Ectodermal cell (in vitro differentiated cells): ENCODE measurements at regions not wholly inside any gene's neighbourhood (a gene's known extent, or its start where the extent isn't known, plus 50 kb on each side); places are given as distances from the start of the nearest gene placed in this dataset.

Source experiments
- H3K27ac ChIP-seq: 2 replicates; pipeline ENCODE4 v1.7.0; 2013; ENCODE audit warnings: mild to moderate bottlenecking, low read depth, low read length; ENCODE audit not compliant: insufficient read depth, poor library complexity, severe bottlenecking
- H3K27me3 ChIP-seq: 2 replicates; pipeline ENCODE4 v1.7.0; 2013; ENCODE audit warnings: mild to moderate bottlenecking, low read length; ENCODE audit not compliant: insufficient read depth, control insufficient read depth, poor library complexity, severe bottlenecking
- H3K36me3 ChIP-seq: one replicate; pipeline ENCODE4 v1.7.0; 2013; ENCODE audit warnings: low read length; ENCODE audit not compliant: control insufficient read depth, insufficient read depth
- H3K4me1 ChIP-seq: one replicate; pipeline ENCODE4 v1.7.0; 2013; ENCODE audit warnings: low read length; ENCODE audit not compliant: control insufficient read depth, insufficient read depth
- H3K4me3 ChIP-seq: 2 replicates; pipeline ENCODE4 v1.7.0; 2013; ENCODE audit warnings: low read depth, low read length, control low read depth; ENCODE audit not compliant: insufficient read depth
- H3K9me3 ChIP-seq: 2 replicates; pipeline ENCODE4 v1.7.0; 2013; ENCODE audit warnings: mild to moderate bottlenecking, low read length, moderate library complexity; ENCODE audit not compliant: control insufficient read depth
- WGBS, 2 experiments: methylation state at CpG; one replicate each; pipeline ENCODE4 v1.1.7; 2013; ENCODE audit warnings: missing lambda C conversion rate in 2 of 2; 5-methylcytosine and 5-hydroxymethylcytosine counted together

DNA sequence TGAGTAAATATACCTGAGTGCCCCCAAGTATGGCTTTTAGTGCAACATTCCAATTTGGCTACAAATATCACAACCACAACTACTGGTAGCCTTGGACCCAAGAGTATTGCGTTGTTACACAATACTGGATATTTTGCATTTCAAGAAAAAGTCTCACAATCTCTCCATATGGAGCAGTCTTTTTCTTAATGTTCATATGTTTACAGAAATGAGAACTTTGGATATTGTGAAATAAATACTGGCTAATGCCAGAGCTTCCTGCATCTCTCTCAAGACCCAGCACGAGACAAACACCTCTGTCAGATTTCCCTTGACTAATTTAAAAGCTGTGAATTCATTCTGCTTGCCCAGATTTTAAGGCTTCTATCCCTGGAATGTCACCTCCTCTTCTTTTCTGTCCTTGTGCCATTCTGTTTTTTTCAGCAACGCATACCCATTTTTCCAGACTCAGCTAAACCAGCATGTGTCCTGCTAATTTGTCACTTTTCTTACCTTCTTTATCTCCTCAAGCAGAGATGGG is 136.2 kb upstream of the BACE2 start:
- H3K27me3 ChIP-seq: no peaks in the 10 kb centered on the region
- no peaks in the 10 kb centered on the region for H3K4me1 ChIP-seq
- 93 to 96% methylated on average over 3 of the region's 3 CpGs for WGBS, 2 experiments
- no peaks in the 10 kb centered on the region for H3K36me3 ChIP-seq
- H3K9me3 ChIP-seq: no peaks in the 10 kb centered on the region
- no peak overlapping the region for H3K4me3 ChIP-seq
- H3K27ac ChIP-seq: no peak overlapping the region

- H3K27me3 ChIP-seq: no peaks in the 10 kb centered on the region
- H3K4me3 ChIP-seq: no peak overlapping the region
- 100% methylated on average over 1 of the region's 1 CpG for WGBS, 2 experiments
- no peaks in the 10 kb centered on the region for H3K9me3 ChIP-seq
- H3K4me1 ChIP-seq: no peaks in the 10 kb centered on the region
- H3K27ac ChIP-seq: no peak overlapping the region
- H3K36me3 ChIP-seq: no peaks in the 10 kb centered on the region
Measured at GRCh38 chr21:41032541-41032940, 135.4 kb upstream of the BACE2 start.

GRCh38 chr21:41037212-41037611 is 130.7 kb upstream of the BACE2 start:
- Histone ChIP-seq H3K27me3 (no peaks in the 10 kb centered on the region), H3K9me3 (no peaks in the 10 kb centered on the region), H3K4me3 (no peak overlapping the region), H3K27ac (no peak overlapping the region), H3K36me3 (no peaks in the 10 kb centered on the region), H3K4me1 (no peaks in the 10 kb centered on the region)
- WGBS, 2 experiments: 91 to 93% methylated on average over 5 to 6 of the region's 6 CpGs

DNA sequence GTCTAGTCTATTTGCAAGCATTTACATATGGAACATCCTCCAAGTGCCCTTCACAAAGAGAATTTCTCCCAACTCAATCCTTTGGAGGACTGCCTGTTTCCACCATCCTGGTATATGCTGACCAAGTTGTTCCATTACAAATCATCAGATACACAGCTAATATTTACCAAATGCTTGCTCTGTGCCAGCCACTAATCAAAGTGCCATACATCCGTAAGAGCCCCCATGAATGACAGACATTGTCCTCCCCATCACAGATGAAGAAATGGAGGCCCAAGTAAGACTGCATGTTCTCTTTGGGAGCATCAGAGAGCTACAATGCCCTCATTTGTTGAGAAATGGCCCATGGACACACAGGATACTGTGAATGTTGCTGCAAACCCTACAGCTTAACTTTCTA is 130.0 kb upstream of the BACE2 start:
- Histone ChIP-seq H3K36me3 (no peaks in the 10 kb centered on the region), H3K27me3 (no peaks in the 10 kb centered on the region), H3K4me1 (no peaks in the 10 kb centered on the region), H3K4me3 (no peak overlapping the region), H3K9me3 (no peaks in the 10 kb centered on the region), H3K27ac (no peak overlapping the region)
- 90% methylated on average over 1 of the region's 1 CpG for WGBS, 2 experiments

GRCh38 chr21:41043014-41043413 is 124.9 kb upstream of the BACE2 start:
- Histone ChIP-seq H3K4me1 (no peaks in the 10 kb centered on the region), H3K27me3 (no peaks in the 10 kb centered on the region), H3K4me3 (no peak overlapping the region), H3K9me3 (no peaks in the 10 kb centered on the region), H3K36me3 (no peaks in the 10 kb centered on the region), H3K27ac (no peak overlapping the region)
- WGBS, 2 experiments: 78 to 82% methylated on average over 2 of the region's 2 CpGs

DNA sequence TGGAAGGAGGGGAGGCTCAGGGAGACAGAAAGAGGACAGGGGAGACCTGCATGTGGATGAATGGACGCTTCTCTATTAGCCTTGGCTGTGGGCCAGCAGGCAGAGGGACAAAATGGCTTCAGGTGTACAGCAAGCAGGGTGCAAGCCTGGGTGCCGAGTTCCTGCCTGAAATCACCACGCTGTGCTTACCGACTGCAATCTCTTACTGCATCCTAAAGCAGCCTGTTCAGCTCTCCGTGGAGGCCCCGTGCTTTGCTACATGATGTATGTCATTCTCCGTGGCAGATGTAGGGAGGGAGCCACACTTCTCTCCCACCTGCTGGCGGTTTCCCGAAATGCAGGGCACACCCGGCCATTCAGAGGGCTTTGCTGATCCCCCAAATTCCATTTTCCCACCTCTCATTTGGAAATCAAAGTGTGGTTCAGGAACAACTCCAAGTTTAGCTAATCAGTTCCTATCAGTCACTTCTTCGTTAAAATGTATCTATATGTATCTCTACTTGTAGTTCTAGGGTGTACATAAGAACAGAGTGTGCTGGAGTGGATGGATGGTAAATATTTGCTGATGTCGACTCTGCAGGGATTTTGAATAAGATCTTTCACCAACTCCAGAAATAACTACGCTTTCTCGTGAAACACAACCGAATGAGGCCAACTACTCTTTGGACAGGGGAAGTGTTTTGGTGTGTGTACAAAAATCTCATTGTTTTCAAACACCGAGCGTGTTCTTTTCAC is 122.3 kb upstream of the BACE2 start:
- H3K4me3 ChIP-seq: no peak overlapping the region
- no peaks in the 10 kb centered on the region for H3K36me3 ChIP-seq
- WGBS, 2 experiments: 71 to 72% methylated on average over 17 of the region's 17 CpGs
- no peaks in the 10 kb centered on the region for H3K4me1 ChIP-seq
- no peaks in the 10 kb centered on the region for H3K9me3 ChIP-seq
- no peak overlapping the region for H3K27ac ChIP-seq
- H3K27me3 ChIP-seq: no peaks in the 10 kb centered on the region

DNA sequence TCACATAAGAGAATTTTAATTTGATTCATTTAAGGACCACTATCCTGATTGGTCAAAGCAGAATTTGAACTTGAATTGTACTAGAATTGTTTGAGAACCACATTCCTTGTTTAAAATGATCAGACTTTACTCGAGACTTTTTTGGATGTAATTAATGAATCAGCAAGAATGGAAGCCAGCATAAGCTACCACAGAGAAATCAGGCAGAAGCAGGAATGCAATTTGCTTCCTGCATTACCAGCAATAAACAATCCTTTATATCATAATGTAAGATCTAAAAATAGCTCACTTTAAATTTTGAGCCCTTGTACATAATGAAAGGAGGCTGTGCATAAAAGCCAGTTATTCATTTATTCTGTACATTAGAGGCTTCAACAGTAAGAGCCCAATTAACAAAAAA is 119.8 kb upstream of the BACE2 start:
- no peak overlapping the region for H3K4me3 ChIP-seq
- no peaks in the 10 kb centered on the region for H3K27me3 ChIP-seq
- no peaks in the 10 kb centered on the region for H3K4me1 ChIP-seq
- no peaks in the 10 kb centered on the region for H3K36me3 ChIP-seq
- H3K27ac ChIP-seq: no peak overlapping the region
- no peaks in the 10 kb centered on the region for H3K9me3 ChIP-seq
- WGBS, 2 experiments: 91 to 100% methylated on average over 1 of the region's 1 CpG

DNA sequence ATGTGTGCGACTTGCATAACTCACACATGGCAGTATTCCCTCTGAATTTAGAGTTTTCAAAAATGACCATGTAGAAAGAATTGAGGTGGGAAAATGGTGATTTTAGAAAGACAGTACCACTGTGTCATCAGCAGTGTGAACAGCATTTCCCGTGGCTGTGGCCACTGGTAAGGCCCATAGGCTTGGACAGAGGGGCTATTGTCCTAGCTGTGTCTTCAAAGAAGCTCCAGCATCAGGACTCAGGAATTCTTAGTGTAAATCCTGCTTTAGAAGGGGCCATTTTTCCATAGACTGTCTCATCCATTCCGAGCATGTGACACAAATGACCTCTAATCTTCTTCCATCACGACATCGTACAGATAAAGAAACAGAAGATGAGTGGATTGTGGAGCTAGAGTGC is 119.3 kb upstream of the BACE2 start:
- H3K4me1 ChIP-seq: no peaks in the 10 kb centered on the region
- no peaks in the 10 kb centered on the region for H3K9me3 ChIP-seq
- H3K36me3 ChIP-seq: no peaks in the 10 kb centered on the region
- no peaks in the 10 kb centered on the region for H3K27me3 ChIP-seq
- no peak overlapping the region for H3K4me3 ChIP-seq
- WGBS, 2 experiments: 96% methylated on average over 5 of the region's 5 CpGs
- H3K27ac ChIP-seq: no peak overlapping the region

GRCh38 chr21:41052820-41053555 is 115.0 kb upstream of the BACE2 start:
- no peak overlapping the region for H3K27ac ChIP-seq
- no peaks in the 10 kb centered on the region for H3K9me3 ChIP-seq
- WGBS, 2 experiments: 93 to 94% methylated on average over 13 to 15 of the region's 15 CpGs

GRCh38 chr21:41054018-41054578 is 113.9 kb upstream of the BACE2 start:
- Histone ChIP-seq H3K27me3 (no peaks in the 10 kb centered on the region), H3K4me3 (no peak overlapping the region), H3K4me1 (no peaks in the 10 kb centered on the region), H3K9me3 (no peaks in the 10 kb centered on the region), H3K36me3 (no peaks in the 10 kb centered on the region), H3K27ac (no peak overlapping the region)
- 94% methylated on average over 5 of the region's 6 CpGs for WGBS, 2 experiments

More at GRCh38 chr21:41052820-41053555, 115.0 kb upstream of the BACE2 start:
- no peak overlapping the region for H3K4me3 ChIP-seq
- no peaks in the 10 kb centered on the region for H3K27me3 ChIP-seq
- H3K4me1 ChIP-seq: no peaks in the 10 kb centered on the region
- H3K36me3 ChIP-seq: no peaks in the 10 kb centered on the region
